K562 (cell line): ENCODE measurements at regions not wholly inside any gene's neighbourhood (a gene's known extent, or its start where the extent isn't known, plus 50 kb on each side); places are given as distances from the start of the nearest gene placed in this dataset.

Experiments
- BHLHE40 ChIP-seq: IDR thresholded peaks from 2 replicates; pipeline ENCODE4 v1.6.1; 2011; ENCODE audit warnings: low read length, improper control_type of control experiment
- ESRRA ChIP-seq: fragments of 450-650 bp; IDR thresholded peaks from 2 replicates; pipeline ENCODE4 v1.6.1; 2014; ENCODE audit warnings: low read depth, mild to moderate bottlenecking, moderate library complexity, borderline replicate concordance
- NBN ChIP-seq: fragments of 450-650 bp; IDR thresholded peaks from 2 replicates; pipeline ENCODE4 v1.6.1; 2016; ENCODE audit warnings: low read depth, mild to moderate bottlenecking
- POLR3A ChIP-seq: IDR thresholded peaks from 2 replicates; pipeline ENCODE4 v1.6.1; 2011; ENCODE audit warnings: borderline replicate concordance, mild to moderate bottlenecking, moderate library complexity; ENCODE audit not compliant: insufficient read length, insufficient read depth; ENCODE audit errors: extremely low read depth
- ZNF780A ChIP-seq: fragments of 250-450 bp; sonication (Bioruptor Pico); IDR thresholded peaks from 2 replicates; pipeline ENCODE4 v1.5.0; 2021; ENCODE audit warnings: mild to moderate bottlenecking
- TF ChIP-seq, protein P1 (sequence below), 3 experiments: IDR thresholded peaks in 2 of 3; conservative IDR thresholded peaks in 1 of 3; 2 replicates each; pipeline ENCODE4 v1.5.1; 2011 to 2012; ENCODE audit warnings: low read length in 3 of 3, mild to moderate bottlenecking in 3 of 3, control low read depth in 2 of 3, improper control_type of control experiment in 1 of 3, inconsistent platforms in 1 of 3, low read depth in 1 of 3, mixed read lengths in 1 of 3, moderate library complexity in 1 of 3; ENCODE audit not compliant: insufficient read depth in 2 of 3

DNA sequence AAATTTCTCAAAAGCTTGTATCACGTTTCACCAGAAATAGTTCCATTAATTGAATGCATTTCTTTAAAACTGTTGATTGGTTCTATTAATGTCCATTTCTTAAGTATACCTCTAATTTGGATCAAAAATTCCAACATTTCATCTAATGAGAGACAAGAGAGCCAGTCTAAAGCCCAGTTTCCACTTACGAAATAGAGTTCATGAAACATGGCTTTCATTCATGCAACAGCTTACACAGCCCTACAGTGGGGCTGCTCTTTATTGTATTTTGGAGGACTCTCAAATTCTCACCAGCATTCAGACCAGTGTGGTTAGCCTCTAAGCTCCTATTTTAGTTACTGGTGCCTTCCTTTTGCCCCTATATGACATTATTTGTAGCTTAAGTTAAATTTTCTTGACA, 566.9 kb upstream of the RGMB start:
- TF ChIP-seq, protein P1, sequence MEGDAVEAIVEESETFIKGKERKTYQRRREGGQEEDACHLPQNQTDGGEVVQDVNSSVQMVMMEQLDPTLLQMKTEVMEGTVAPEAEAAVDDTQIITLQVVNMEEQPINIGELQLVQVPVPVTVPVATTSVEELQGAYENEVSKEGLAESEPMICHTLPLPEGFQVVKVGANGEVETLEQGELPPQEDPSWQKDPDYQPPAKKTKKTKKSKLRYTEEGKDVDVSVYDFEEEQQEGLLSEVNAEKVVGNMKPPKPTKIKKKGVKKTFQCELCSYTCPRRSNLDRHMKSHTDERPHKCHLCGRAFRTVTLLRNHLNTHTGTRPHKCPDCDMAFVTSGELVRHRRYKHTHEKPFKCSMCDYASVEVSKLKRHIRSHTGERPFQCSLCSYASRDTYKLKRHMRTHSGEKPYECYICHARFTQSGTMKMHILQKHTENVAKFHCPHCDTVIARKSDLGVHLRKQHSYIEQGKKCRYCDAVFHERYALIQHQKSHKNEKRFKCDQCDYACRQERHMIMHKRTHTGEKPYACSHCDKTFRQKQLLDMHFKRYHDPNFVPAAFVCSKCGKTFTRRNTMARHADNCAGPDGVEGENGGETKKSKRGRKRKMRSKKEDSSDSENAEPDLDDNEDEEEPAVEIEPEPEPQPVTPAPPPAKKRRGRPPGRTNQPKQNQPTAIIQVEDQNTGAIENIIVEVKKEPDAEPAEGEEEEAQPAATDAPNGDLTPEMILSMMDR (IDR thresholded peaks at IDR 0.05 in 2 of 3, conservative IDR thresholded peaks at IDR 0.05 in 1 of 3; ENCODE audit: insufficient read depth in 2 of 3, low read depth in 1 of 3, low read length in 3 of 3): no peak
- TF ChIP-seq POLR3A (no peak), BHLHE40 (no peak), ESRRA (no peak), NBN (no peak), ZNF780A (CRISPR knock-in tag) (no peak)
